Lower leg skin (tissue), 3 donors: ENCODE measurements at regions not wholly inside any gene's neighbourhood (a gene's known extent, or its start where the extent isn't known, plus 50 kb on each side); places are given as distances from the start of the nearest gene placed in this dataset.

Source experiments
- CTCF ChIP-seq, 3 donors: fragments of 450-650 bp; IDR thresholded peaks; one replicate each; pipeline ENCODE4 v1.5.1; 2016; ENCODE audit warnings: antibody characterized with exemption in 3 of 3, mild to moderate bottlenecking in 3 of 3, moderate library complexity in 2 of 3
- POLR2A ChIP-seq, 2 donors: fragments of 450-650 bp; IDR thresholded peaks; one replicate each; pipeline ENCODE4 v1.6.1; 2016 to 2017; ENCODE audit warnings: antibody characterized with exemption in 2 of 2, mild to moderate bottlenecking in 1 of 2, moderate library complexity in 1 of 2

GRCh38 chr2:58572731-58573130, 331.6 kb upstream of the FANCL start:
- TF ChIP-seq POLR2A (IDR thresholded peaks at IDR 0.05): no peak
- TF ChIP-seq CTCF (IDR thresholded peaks at IDR 0.05): no peak
